Natural killer cell (primary cell): ENCODE measurements at regions not wholly inside any gene's neighbourhood (a gene's known extent, or its start where the extent isn't known, plus 50 kb on each side); places are given as distances from the start of the nearest gene placed in this dataset.

Experiments used
- ATAC-seq, 3 donors: fragments of 150-1000 bp in 2 of 3; fragments of 200-7000 bp in 1 of 3; cut with Tn5 transposase; 1 replicate in 1 of 3; 2 replicates in 2 of 3; pipeline ENCODE4 v1.10.0; 2021; ENCODE audit warnings: mild to moderate bottlenecking in 2 of 3, moderate library complexity in 2 of 3
- DNase-seq, 2 donors: peaks; one replicate each; pipeline versions ENCODE4 v3.0.0 to v3.0.0-alpha.2; 2013 to 2021; ENCODE audit warnings: mixed read lengths in 1 of 2
- H3K27ac ChIP-seq: one replicate; pipeline ENCODE4 v1.5.1; 2013; ENCODE audit warnings: mild to moderate bottlenecking, low read length
- H3K27me3 ChIP-seq: one replicate; pipeline ENCODE4 v1.6.1; 2013; ENCODE audit warnings: low read length; ENCODE audit not compliant: control insufficient read depth, insufficient read depth
- H3K36me3 ChIP-seq: one replicate; pipeline ENCODE4 v1.6.1; 2013; ENCODE audit warnings: low read length; ENCODE audit not compliant: control insufficient read depth, insufficient read depth
- H3K4me1 ChIP-seq: one replicate; pipeline ENCODE4 v1.6.1; 2013; ENCODE audit warnings: low read length; ENCODE audit not compliant: control insufficient read depth, insufficient read depth
- H3K4me3 ChIP-seq: one replicate; pipeline ENCODE4 v1.5.1; 2013; ENCODE audit warnings: low read length
- H3K9me3 ChIP-seq: one replicate; pipeline ENCODE4 v1.6.1; 2013; ENCODE audit warnings: low read length; ENCODE audit not compliant: control insufficient read depth, insufficient read depth
- H3K27ac Mint-ChIP-seq, 2 donors: one replicate each; pipeline ENCODE4 v1.8.0; 2022; ENCODE audit warnings: mild to moderate bottlenecking in 2 of 2, mixed read lengths in 2 of 2, moderate library complexity in 1 of 2
- H3K27me3 Mint-ChIP-seq, 2 donors: one replicate each; pipeline ENCODE4 v1.8.0; 2022; ENCODE audit warnings: low read depth in 2 of 2, mixed read lengths in 2 of 2
- H3K36me3 Mint-ChIP-seq: one replicate; pipeline ENCODE4 v1.8.0; 2022; ENCODE audit warnings: mixed read lengths
- H3K4me1 Mint-ChIP-seq, 2 donors: one replicate each; pipeline ENCODE4 v1.8.0; 2022; ENCODE audit warnings: mixed read lengths in 2 of 2
- H3K4me3 Mint-ChIP-seq: one replicate; pipeline ENCODE4 v1.8.0; 2022; ENCODE audit warnings: mild to moderate bottlenecking, moderate library complexity, mixed read lengths
- H3K9me3 Mint-ChIP-seq, 2 donors: one replicate each; pipeline ENCODE4 v1.8.0; 2022; ENCODE audit warnings: mixed read lengths in 2 of 2
- CTCF ChIP-seq: fragments of 200-600 bp; IDR thresholded peaks from one replicate; pipeline ENCODE4 v1.8.0; 2022; ENCODE audit warnings: antibody characterized with exemption
- WGBS: methylation state at CpG from one replicate; pipeline ENCODE4 v1.1.7; 2013; ENCODE audit warnings: missing lambda C conversion rate; ENCODE audit not compliant: insufficient coverage; 5-methylcytosine and 5-hydroxymethylcytosine counted together
- intact Hi-C: fragments of 100-400 bp; cut with micrococcal nuclease; formaldehyde crosslinking; loops from one replicate; pipeline ENCODE4 v1.14.2; 2022

- DNase-seq (peak in 1 of 2 donors; percentile 30), ATAC-seq (peak in 1 of 3 donors; percentile 33)
- Histone ChIP-seq H3K27me3 (peaks cover 3% of the 10 kb centered on the region), H3K4me1 (no peaks in the 10 kb centered on the region), H3K4me3 (no peak overlapping the region), H3K36me3 (no peaks in the 10 kb centered on the region), H3K9me3 (no peaks in the 10 kb centered on the region), H3K27ac (no peak overlapping the region)
- TF ChIP-seq CTCF = no peak
- H3K27ac Mint-ChIP-seq = no peak overlapping the region
- H3K4me1 Mint-ChIP-seq = peaks cover 8 to 11% of the 10 kb centered on the region in 2 donors
- intact Hi-C loops = no loop called here
- no peaks in the 10 kb centered on the region for H3K36me3 Mint-ChIP-seq
- H3K4me3 Mint-ChIP-seq = peak overlapping the region; percentile 32
- WGBS = 0% methylated on average over 3 of the region's 4 CpGs
- peaks cover 19 to 22% of the 10 kb centered on the region in 2 donors for H3K27me3 Mint-ChIP-seq
- H3K9me3 Mint-ChIP-seq = no peaks in the 10 kb centered on the region
These were observed 466.6 kb downstream of the RAP2B start for GRCh38 chr3:153628591-153628990.

GRCh38 chr3:153629148-153629547, 467.1 kb downstream of the RAP2B start:
- Mint-ChIP-seq H3K4me3 (no peak overlapping the region), H3K27ac (no peak overlapping the region), H3K4me1 (peaks cover 8 to 11% of the 10 kb centered on the region in 2 donors), H3K9me3 (no peaks in the 10 kb centered on the region), H3K36me3 (no peaks in the 10 kb centered on the region), H3K27me3 (peaks cover 19 to 23% of the 10 kb centered on the region in 2 donors)
- H3K36me3 ChIP-seq = no peaks in the 10 kb centered on the region
- TF ChIP-seq CTCF = no peak
- no peaks in the 10 kb centered on the region for H3K9me3 ChIP-seq
- intact Hi-C loops = no loop called here
- peaks cover 3% of the 10 kb centered on the region for H3K27me3 ChIP-seq
- no peak overlapping the region for H3K27ac ChIP-seq
- DNase-seq (no peak), ATAC-seq (peak in 1 of 3 donors; percentile 53)
- no peaks in the 10 kb centered on the region for H3K4me1 ChIP-seq
- no peak overlapping the region for H3K4me3 ChIP-seq
- WGBS = 20% methylated on average over 2 of the region's 2 CpGs

- no peak overlapping the region for H3K4me3 Mint-ChIP-seq
- DNase-seq (no peak), ATAC-seq (no peak)
- peaks cover under 1% of the 10 kb centered on the region for H3K27me3 ChIP-seq
- no peaks in the 10 kb centered on the region for H3K9me3 ChIP-seq
- no peak overlapping the region for H3K4me3 ChIP-seq
- no peak for TF ChIP-seq CTCF
- 100% methylated on average over 2 of the region's 2 CpGs for WGBS
- H3K27me3 Mint-ChIP-seq = peaks cover 19 to 33% of the 10 kb centered on the region in 2 donors
- H3K27ac Mint-ChIP-seq = no peak overlapping the region
- no peaks in the 10 kb centered on the region for H3K36me3 ChIP-seq
- H3K9me3 Mint-ChIP-seq = no peaks in the 10 kb centered on the region
- H3K4me1 Mint-ChIP-seq = peaks cover 8 to 11% of the 10 kb centered on the region in 2 donors
- intact Hi-C loops = no loop called here
- no peaks in the 10 kb centered on the region for H3K4me1 ChIP-seq
- no peaks in the 10 kb centered on the region for H3K36me3 Mint-ChIP-seq
- H3K27ac ChIP-seq = no peak overlapping the region
These were observed 469.1 kb downstream of the RAP2B start for GRCh38 chr3:153631102-153631501.

- no peaks in the 10 kb centered on the region for H3K27me3 ChIP-seq
- no peak overlapping the region for H3K27ac Mint-ChIP-seq
- intact Hi-C loops = no loop called here
- no peaks in the 10 kb centered on the region for H3K36me3 ChIP-seq
- H3K27me3 Mint-ChIP-seq = peaks cover 16 to 33% of the 10 kb centered on the region in 2 donors
- no peak for TF ChIP-seq CTCF
- no peaks in the 10 kb centered on the region for H3K9me3 Mint-ChIP-seq
- H3K9me3 ChIP-seq = no peaks in the 10 kb centered on the region
- ATAC-seq = no peak
- H3K4me1 ChIP-seq = no peaks in the 10 kb centered on the region
- no peak overlapping the region for H3K4me3 ChIP-seq
- H3K27ac ChIP-seq = no peak overlapping the region
- no peaks in the 10 kb centered on the region for H3K36me3 Mint-ChIP-seq
- H3K4me1 Mint-ChIP-seq = peaks cover 8 to 11% of the 10 kb centered on the region in 2 donors
- 93% methylated on average over 1 of the region's 2 CpGs for WGBS
- DNase-seq = no peak
- H3K4me3 Mint-ChIP-seq = no peak overlapping the region
These were observed 469.6 kb downstream of the RAP2B start for GRCh38 chr3:153631664-153632063.
